ENCODE measurements at regions not wholly inside any gene's neighbourhood (a gene's known extent, or its start where the extent isn't known, plus 50 kb on each side); places are given as distances from the start of the nearest gene placed in this dataset.

DNA sequence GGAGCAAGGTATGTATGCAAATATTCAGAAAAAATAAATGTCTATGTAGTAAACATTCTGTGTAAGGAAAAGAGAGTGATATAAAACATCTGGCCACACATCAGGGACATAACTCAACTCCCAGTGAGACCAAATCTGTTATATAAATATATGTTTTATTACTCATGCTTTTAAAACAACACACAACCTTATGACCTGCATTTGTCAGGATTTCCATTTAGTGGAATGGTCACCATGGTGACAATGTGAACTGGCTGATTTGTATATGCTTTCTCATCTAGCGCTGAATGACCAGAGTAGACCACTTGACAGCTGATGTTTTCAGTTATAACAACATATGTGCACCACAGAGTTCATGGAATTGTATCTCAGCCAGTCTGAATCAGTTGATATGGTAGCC, 551.7 kb downstream of the HTR7 start:
- Histone ChIP-seq H3K4me1 (no peaks in the 10 kb centered on the region), H3K9me3 (no peaks in the 10 kb centered on the region), H3K27ac (no peak overlapping the region), H3K4me3 (no peak overlapping the region), H3K9ac (ENCODE audit: low read depth in 2 of 2, low read length in 2 of 2) (no peak overlapping the region), H3K27me3 (no peaks in the 10 kb centered on the region), H3K36me3 (no peaks in the 10 kb centered on the region)
- DNase-seq = no peak
- TF ChIP-seq, protein P1, sequence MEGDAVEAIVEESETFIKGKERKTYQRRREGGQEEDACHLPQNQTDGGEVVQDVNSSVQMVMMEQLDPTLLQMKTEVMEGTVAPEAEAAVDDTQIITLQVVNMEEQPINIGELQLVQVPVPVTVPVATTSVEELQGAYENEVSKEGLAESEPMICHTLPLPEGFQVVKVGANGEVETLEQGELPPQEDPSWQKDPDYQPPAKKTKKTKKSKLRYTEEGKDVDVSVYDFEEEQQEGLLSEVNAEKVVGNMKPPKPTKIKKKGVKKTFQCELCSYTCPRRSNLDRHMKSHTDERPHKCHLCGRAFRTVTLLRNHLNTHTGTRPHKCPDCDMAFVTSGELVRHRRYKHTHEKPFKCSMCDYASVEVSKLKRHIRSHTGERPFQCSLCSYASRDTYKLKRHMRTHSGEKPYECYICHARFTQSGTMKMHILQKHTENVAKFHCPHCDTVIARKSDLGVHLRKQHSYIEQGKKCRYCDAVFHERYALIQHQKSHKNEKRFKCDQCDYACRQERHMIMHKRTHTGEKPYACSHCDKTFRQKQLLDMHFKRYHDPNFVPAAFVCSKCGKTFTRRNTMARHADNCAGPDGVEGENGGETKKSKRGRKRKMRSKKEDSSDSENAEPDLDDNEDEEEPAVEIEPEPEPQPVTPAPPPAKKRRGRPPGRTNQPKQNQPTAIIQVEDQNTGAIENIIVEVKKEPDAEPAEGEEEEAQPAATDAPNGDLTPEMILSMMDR (IDR thresholded peaks at IDR 0.05) = no peak
- intact Hi-C loops (cut with DNase I) = no loop called here

DNA sequence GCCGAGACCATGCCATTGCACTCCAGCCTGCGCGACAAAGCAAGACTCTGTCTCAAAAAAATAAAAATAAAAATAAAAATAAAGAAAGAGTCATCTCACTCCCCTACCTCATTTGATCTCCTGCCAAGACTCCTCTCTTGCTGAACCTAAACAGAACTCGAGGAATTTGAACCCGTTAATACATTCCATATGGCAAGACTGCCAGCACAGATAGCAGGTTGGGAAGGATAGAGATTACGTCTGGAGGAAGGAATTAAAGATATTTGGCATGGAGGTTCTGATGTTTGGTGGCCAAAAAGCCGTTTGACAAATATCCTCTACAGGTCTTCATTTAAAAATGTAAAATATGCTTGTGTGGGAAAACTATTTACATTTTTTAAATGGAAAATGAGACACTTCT, 549.6 kb downstream of the HTR7 start:
- TF ChIP-seq, protein P1 (IDR thresholded peaks at IDR 0.05) = no peak
- no peak overlapping the region for H3K9ac ChIP-seq (ENCODE audit: low read depth in 2 of 2, low read length in 2 of 2)
- H3K27ac ChIP-seq = no peak overlapping the region
- H3K4me1 ChIP-seq = no peaks in the 10 kb centered on the region
- intact Hi-C loops (cut with DNase I) = no loop called here
- no peaks in the 10 kb centered on the region for H3K27me3 ChIP-seq
- H3K36me3 ChIP-seq = no peaks in the 10 kb centered on the region
- H3K4me3 ChIP-seq = no peak overlapping the region
- DNase-seq = no peak
- H3K9me3 ChIP-seq = no peaks in the 10 kb centered on the region

DNA sequence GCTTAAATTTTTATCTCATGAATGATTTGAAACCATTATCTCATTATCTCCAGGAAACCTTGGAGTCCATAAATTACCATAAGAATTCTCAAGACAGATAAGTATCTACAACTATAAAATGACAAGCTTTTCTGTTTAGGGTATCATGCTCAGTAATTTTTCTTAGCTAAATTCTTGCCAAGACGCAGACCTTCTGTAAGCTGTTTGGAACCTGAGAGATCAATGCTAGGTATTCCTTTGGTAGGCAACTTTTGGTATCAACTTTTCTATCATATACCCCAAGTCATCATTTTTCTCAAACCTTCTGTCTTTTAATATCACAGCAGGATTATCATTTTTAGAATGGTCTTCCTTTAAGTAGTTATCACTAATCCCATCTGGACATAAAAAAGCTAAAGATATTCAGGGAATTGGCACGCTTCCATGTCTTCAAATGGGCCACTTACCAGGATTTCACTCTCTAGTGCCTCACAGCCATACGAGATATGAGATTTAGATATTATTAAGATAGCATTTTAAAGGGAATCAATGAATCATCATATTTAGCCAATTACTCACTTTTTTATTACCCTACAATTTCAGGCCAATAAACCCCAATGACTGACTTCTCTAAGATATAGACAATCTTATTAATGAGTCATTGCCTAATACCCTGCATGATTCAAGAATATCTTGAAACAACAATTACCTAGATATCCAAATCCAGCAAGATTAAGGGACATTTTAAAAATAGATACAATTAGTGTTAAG, 544.1 kb downstream of the HTR7 start:
- Histone ChIP-seq H3K4me1 (no peaks in the 10 kb centered on the region), H3K4me3 (no peak overlapping the region), H3K27ac (no peak overlapping the region), H3K27me3 (no peaks in the 10 kb centered on the region), H3K9ac (ENCODE audit: low read depth in 2 of 2, low read length in 2 of 2) (no peak overlapping the region), H3K9me3 (no peaks in the 10 kb centered on the region), H3K36me3 (no peaks in the 10 kb centered on the region)
- TF ChIP-seq, protein P1 (IDR thresholded peaks at IDR 0.05) = no peak
- DNase-seq = no peak
- intact Hi-C loops (cut with DNase I) = no loop called here

DNA sequence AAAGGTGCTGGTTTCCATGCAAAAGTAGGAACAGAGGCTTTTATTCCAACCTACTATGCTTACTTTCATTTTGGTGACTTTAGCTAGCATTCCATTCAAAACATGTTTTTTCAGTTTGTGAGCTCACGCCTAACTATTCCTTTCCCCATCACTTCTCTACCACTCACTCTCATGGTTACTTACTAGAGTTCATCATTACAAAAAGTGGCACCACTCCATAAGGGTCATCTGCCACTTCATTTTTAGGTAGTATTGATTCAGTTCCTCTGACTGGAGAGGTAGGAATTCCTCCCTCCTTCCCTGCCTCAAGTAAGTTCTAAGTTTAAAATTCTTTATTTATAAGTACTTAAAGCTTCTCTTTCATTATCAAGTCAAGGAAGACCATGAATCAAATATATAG, 543.1 kb downstream of the HTR7 start:
- TF ChIP-seq, protein P1 (IDR thresholded peaks at IDR 0.05) = no peak
- H3K4me3 ChIP-seq = no peak overlapping the region
- H3K36me3 ChIP-seq = no peaks in the 10 kb centered on the region
- H3K4me1 ChIP-seq = no peaks in the 10 kb centered on the region
- no peaks in the 10 kb centered on the region for H3K27me3 ChIP-seq
- no peak overlapping the region for H3K9ac ChIP-seq (ENCODE audit: low read depth in 2 of 2, low read length in 2 of 2)
- H3K9me3 ChIP-seq = no peaks in the 10 kb centered on the region
- intact Hi-C loops (cut with DNase I) = no loop called here
- no peak for DNase-seq
- no peak overlapping the region for H3K27ac ChIP-seq

DNA sequence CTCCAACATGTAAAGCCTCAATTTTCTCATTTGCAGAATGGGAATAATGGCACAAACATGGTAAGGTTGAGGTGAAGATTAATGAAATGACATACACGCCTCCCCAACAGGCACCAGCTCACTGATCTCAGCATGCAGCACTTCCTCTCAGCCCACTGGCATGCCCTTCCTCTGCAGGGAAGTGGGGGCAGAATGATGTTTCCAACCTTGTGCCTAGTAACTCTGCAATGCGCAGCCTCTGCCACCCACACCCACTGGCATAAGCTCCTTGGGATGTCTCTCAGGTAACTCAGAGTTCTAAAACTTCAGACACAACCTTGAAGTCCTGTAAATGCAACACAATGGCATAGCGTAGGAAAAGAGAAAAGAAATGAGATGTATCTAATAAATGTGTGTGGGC, 540.7 kb downstream of the HTR7 start:
- intact Hi-C loops (cut with DNase I) = no loop called here
- Histone ChIP-seq H3K9ac (ENCODE audit: low read depth in 2 of 2, low read length in 2 of 2) (no peak overlapping the region), H3K4me3 (no peak overlapping the region), H3K27ac (no peak overlapping the region), H3K9me3 (no peaks in the 10 kb centered on the region), H3K36me3 (no peaks in the 10 kb centered on the region), H3K27me3 (no peaks in the 10 kb centered on the region), H3K4me1 (no peaks in the 10 kb centered on the region)
- DNase-seq = no peak
- TF ChIP-seq, protein P1 (IDR thresholded peaks at IDR 0.05) = no peak
